Neutrophil (primary cell): ENCODE measurements at regions not wholly inside any gene's neighbourhood (a gene's known extent, or its start where the extent isn't known, plus 50 kb on each side); places are given as distances from the start of the nearest gene placed in this dataset.

Source experiments
- H3K27ac ChIP-seq: fragments of 200-600 bp; sonication (generic); 2 replicates; pipeline ENCODE4 v1.5.1; 2016; ENCODE audit warnings: mild to moderate bottlenecking, moderate library complexity
- H3K27me3 ChIP-seq: fragments of 200-600 bp; sonication (generic); 2 replicates; pipeline ENCODE4 v1.6.0; 2016; ENCODE audit warnings: mild to moderate bottlenecking
- H3K36me3 ChIP-seq: fragments of 200-600 bp; sonication (generic); 2 replicates; pipeline ENCODE4 v1.5.1; 2017
- H3K4me1 ChIP-seq, 2 experiments: fragments of 200-600 bp in 1 of 2; sonication (generic) in 1 of 2; 1 replicate in 1 of 2; 2 replicates in 1 of 2; pipeline versions ENCODE4 v1.5.1 to v1.6.1; 2013 to 2016; ENCODE audit warnings: low read depth in 1 of 2, low read length in 1 of 2, mild to moderate bottlenecking in 1 of 2, moderate library complexity in 1 of 2; ENCODE audit not compliant: control insufficient read depth in 1 of 2, insufficient read depth in 1 of 2
- H3K4me3 ChIP-seq, 2 experiments: fragments of 200-600 bp in 1 of 2; sonication (generic) in 1 of 2; 1 replicate in 1 of 2; 2 replicates in 1 of 2; pipeline ENCODE4 v1.5.1; 2013 to 2016; ENCODE audit warnings: low read depth in 1 of 2, low read length in 1 of 2, mild to moderate bottlenecking in 1 of 2, moderate library complexity in 1 of 2
- H3K9me3 ChIP-seq: fragments of 200-600 bp; sonication (generic); 2 replicates; pipeline ENCODE4 v1.5.1; 2016
- CTCF ChIP-seq: fragments of 200-600 bp; sonication (generic); IDR thresholded peaks from 2 replicates; pipeline ENCODE4 v1.5.1; 2016; ENCODE audit warnings: antibody characterized with exemption

GRCh38 chr5:167777746-167778145 lies 513.7 kb upstream of the WWC1 start:
- Histone ChIP-seq H3K4me1 (no peaks in the 10 kb centered on the region), H3K9me3 (no peaks in the 10 kb centered on the region), H3K27me3 (no peaks in the 10 kb centered on the region), H3K36me3 (no peaks in the 10 kb centered on the region), H3K4me3 (no peak overlapping the region), H3K27ac (no peak overlapping the region)
- TF ChIP-seq CTCF, result no peak

- H3K27me3 ChIP-seq, result no peaks in the 10 kb centered on the region
- H3K4me1 ChIP-seq, result no peaks in the 10 kb centered on the region
- no peak overlapping the region for H3K27ac ChIP-seq
- no peak overlapping the region for H3K4me3 ChIP-seq
- TF ChIP-seq CTCF, result no peak
- no peaks in the 10 kb centered on the region for H3K9me3 ChIP-seq
- H3K36me3 ChIP-seq, result no peaks in the 10 kb centered on the region
These were observed 513.2 kb upstream of the WWC1 start for GRCh38 chr5:167778228-167778627.

GRCh38 chr5:167779644-167780043 lies 511.8 kb upstream of the WWC1 start:
- Histone ChIP-seq H3K36me3 (no peaks in the 10 kb centered on the region), H3K4me3 (no peak overlapping the region), H3K27ac (no peak overlapping the region), H3K27me3 (no peaks in the 10 kb centered on the region), H3K9me3 (no peaks in the 10 kb centered on the region), H3K4me1 (peaks cover 0 to 4% of the 10 kb centered on the region in 2 experiments)
- no peak for TF ChIP-seq CTCF

GRCh38 chr5:167780177-167780576 lies 511.3 kb upstream of the WWC1 start:
- Histone ChIP-seq H3K27ac (no peak overlapping the region), H3K4me3 (no peak overlapping the region), H3K36me3 (no peaks in the 10 kb centered on the region), H3K4me1 (peaks cover 1 to 10% of the 10 kb centered on the region in 2 experiments), H3K9me3 (no peaks in the 10 kb centered on the region), H3K27me3 (no peaks in the 10 kb centered on the region)
- no peak for TF ChIP-seq CTCF

GRCh38 chr5:167783145-167783817 lies 508.2 kb upstream of the WWC1 start:
- TF ChIP-seq CTCF, result no peak
- Histone ChIP-seq H3K27me3 (no peaks in the 10 kb centered on the region), H3K4me3 (no peak overlapping the region), H3K4me1 (peaks cover 10 to 19% of the 10 kb centered on the region in 2 experiments), H3K27ac (no peak overlapping the region), H3K36me3 (no peaks in the 10 kb centered on the region), H3K9me3 (no peaks in the 10 kb centered on the region)
